HG03571 (cell line): ENCODE measurements at regions not wholly inside any gene's neighbourhood (a gene's known extent, or its start where the extent isn't known, plus 50 kb on each side); places are given as distances from the start of the nearest gene placed in this dataset.

Experiments
- ATAC-seq: cut with Tn5 transposase; IDR thresholded peaks from one replicate; pipeline ENCODE4 v1.9.1; 2021; ENCODE audit not compliant: unreplicated experiment

- peak; percentile 96 for ATAC-seq
Measured at GRCh38 chr3:177300039-177300833, 103.0 kb upstream of the TBL1XR1 start.

GRCh38 chr3:177300842-177301241 is 103.6 kb upstream of the TBL1XR1 start:
- ATAC-seq: peak; percentile 36

GRCh38 chr3:177306252-177306651 is 109.0 kb upstream of the TBL1XR1 start:
- ATAC-seq: no peak

- ATAC-seq: no peak
Measured at GRCh38 chr3:177307391-177307790, 110.1 kb upstream of the TBL1XR1 start.

- no peak for ATAC-seq
Measured at GRCh38 chr3:177307826-177308225, 110.5 kb upstream of the TBL1XR1 start.

GRCh38 chr3:177308286-177308685 is 111.0 kb upstream of the TBL1XR1 start:
- no peak for ATAC-seq

- ATAC-seq: no peak
Measured at GRCh38 chr3:177308911-177309310, 111.6 kb upstream of the TBL1XR1 start.

- ATAC-seq: no peak
Measured at GRCh38 chr3:177312491-177312890, 115.2 kb upstream of the TBL1XR1 start.

- peak; percentile 58 for ATAC-seq
Measured at GRCh38 chr3:177314897-177315296, 117.6 kb upstream of the TBL1XR1 start.

- no peak for ATAC-seq
Measured at GRCh38 chr3:177317247-177317646, 120.0 kb upstream of the TBL1XR1 start.

GRCh38 chr3:177318559-177318958 is 121.3 kb upstream of the TBL1XR1 start:
- no peak for ATAC-seq

- ATAC-seq: peak; percentile 70
Measured at GRCh38 chr3:177320765-177321247, 123.5 kb upstream of the TBL1XR1 start.

GRCh38 chr3:177321819-177322218 is 124.5 kb upstream of the TBL1XR1 start:
- ATAC-seq: no peak

GRCh38 chr3:177322881-177323280 is 125.6 kb upstream of the TBL1XR1 start:
- ATAC-seq: no peak

- no peak for ATAC-seq
Measured at GRCh38 chr3:177329854-177330253, 132.6 kb upstream of the TBL1XR1 start.

- ATAC-seq: no peak
Measured at GRCh38 chr3:177330779-177331178, 133.5 kb upstream of the TBL1XR1 start.

GRCh38 chr3:177331203-177331835 is 134.0 kb upstream of the TBL1XR1 start:
- ATAC-seq: no peak

- no peak for ATAC-seq
Measured at GRCh38 chr3:177332955-177333354, 135.7 kb upstream of the TBL1XR1 start.

GRCh38 chr3:177333533-177334520 is 136.5 kb upstream of the TBL1XR1 start:
- no peak for ATAC-seq

GRCh38 chr3:177334803-177335202 is 137.5 kb upstream of the TBL1XR1 start:
- no peak for ATAC-seq

- ATAC-seq: no peak
Measured at GRCh38 chr3:177335728-177336127, 138.4 kb upstream of the TBL1XR1 start.
